ENCODE measurements at regions not wholly inside any gene's neighbourhood (a gene's known extent, or its start where the extent isn't known, plus 50 kb on each side); places are given as distances from the start of the nearest gene placed in this dataset.
A peak's percentile ranks its signal among the peaks of the same experiment; 100 is the strongest.

- no peaks in the 10 kb centered on the region for H3K36me3 ChIP-seq
- no peak overlapping the region for H3K4me3 ChIP-seq (ENCODE audit: low read depth, low read length)
- H3K9me3 ChIP-seq (ENCODE audit: severe bottlenecking), result no peaks in the 10 kb centered on the region
- no peak for DNase-seq
- TF ChIP-seq, protein P1, sequence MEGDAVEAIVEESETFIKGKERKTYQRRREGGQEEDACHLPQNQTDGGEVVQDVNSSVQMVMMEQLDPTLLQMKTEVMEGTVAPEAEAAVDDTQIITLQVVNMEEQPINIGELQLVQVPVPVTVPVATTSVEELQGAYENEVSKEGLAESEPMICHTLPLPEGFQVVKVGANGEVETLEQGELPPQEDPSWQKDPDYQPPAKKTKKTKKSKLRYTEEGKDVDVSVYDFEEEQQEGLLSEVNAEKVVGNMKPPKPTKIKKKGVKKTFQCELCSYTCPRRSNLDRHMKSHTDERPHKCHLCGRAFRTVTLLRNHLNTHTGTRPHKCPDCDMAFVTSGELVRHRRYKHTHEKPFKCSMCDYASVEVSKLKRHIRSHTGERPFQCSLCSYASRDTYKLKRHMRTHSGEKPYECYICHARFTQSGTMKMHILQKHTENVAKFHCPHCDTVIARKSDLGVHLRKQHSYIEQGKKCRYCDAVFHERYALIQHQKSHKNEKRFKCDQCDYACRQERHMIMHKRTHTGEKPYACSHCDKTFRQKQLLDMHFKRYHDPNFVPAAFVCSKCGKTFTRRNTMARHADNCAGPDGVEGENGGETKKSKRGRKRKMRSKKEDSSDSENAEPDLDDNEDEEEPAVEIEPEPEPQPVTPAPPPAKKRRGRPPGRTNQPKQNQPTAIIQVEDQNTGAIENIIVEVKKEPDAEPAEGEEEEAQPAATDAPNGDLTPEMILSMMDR (IDR thresholded peaks at IDR 0.05; ENCODE audit: low read depth, low read length), result no peak
- H3K27ac ChIP-seq, result no peak overlapping the region
- no peaks in the 10 kb centered on the region for H3K27me3 ChIP-seq (ENCODE audit: insufficient read depth, low read depth, severe bottlenecking)
Observed at GRCh38 chr15:31157644-31158069, 56.1 kb upstream of the TRPM1 start.

DNA sequence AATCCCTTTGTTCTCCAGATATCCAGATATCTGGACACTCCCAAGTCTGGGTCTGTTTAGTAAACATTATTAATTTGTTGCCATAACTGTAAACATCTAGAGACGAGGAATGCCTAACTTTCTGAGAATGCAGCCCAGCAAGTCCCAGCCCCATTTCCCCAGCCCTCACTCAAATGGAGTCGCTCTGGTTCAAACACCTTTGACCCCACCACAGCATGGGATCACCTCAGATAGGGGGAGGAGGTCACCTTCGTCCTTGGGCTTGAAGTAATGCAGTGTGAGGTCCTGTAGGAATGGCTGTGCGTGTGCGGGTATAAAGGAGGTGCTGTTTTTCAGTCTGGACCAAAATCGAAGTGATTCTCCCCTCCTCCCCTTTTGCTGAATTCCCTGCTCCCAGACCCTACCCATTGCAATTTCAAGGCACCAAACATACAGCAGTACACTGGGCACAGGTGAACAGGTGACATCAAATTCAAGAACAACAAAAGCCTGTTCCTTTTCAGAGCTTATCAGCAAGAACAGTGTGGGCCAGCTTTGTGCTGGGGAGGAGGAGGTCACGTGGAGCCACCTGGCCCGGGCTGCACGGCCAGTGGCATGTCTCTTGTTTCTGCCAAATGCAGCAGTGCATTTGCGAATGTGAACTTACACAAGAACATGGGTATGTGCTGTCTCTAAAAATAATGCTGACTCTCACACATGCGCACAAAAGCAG, 57.5 kb upstream of the TRPM1 start:
- TF ChIP-seq, protein P1 (IDR thresholded peaks at IDR 0.05; ENCODE audit: low read depth, low read length), result no peak
- Histone ChIP-seq H3K36me3 (no peaks in the 10 kb centered on the region), H3K9me3 (ENCODE audit: severe bottlenecking) (no peaks in the 10 kb centered on the region), H3K4me3 (ENCODE audit: low read depth, low read length) (no peak overlapping the region), H3K27me3 (ENCODE audit: insufficient read depth, low read depth, severe bottlenecking) (no peaks in the 10 kb centered on the region), H3K27ac (no peak overlapping the region)
- no peak for DNase-seq

DNA sequence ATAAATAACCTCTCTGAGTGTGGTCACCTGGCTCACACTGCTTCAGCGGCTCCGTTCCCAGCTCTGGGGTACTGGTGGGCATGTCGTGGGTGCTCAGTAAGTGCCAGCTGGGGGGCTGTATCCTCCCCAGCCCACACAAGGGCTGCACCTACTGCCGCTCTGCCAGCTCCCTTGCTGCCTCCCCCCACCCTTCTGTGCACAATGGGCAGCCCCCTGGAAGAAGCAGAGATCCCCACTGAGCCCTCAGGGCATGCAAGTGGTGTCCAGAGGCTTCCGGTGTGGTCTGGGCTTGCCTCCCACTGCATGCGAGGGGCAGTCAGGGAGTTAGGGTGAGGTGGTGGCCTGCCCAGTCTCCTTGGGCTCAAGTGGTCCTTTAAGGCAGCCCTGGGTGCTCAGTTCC, 58.3 kb upstream of the TRPM1 start:
- no peaks in the 10 kb centered on the region for H3K9me3 ChIP-seq (ENCODE audit: severe bottlenecking)
- H3K4me3 ChIP-seq (ENCODE audit: low read depth, low read length), result no peak overlapping the region
- no peaks in the 10 kb centered on the region for H3K27me3 ChIP-seq (ENCODE audit: insufficient read depth, low read depth, severe bottlenecking)
- TF ChIP-seq, protein P1 (IDR thresholded peaks at IDR 0.05; ENCODE audit: low read depth, low read length), result no peak
- H3K27ac ChIP-seq, result no peak overlapping the region
- DNase-seq, result no peak
- no peaks in the 10 kb centered on the region for H3K36me3 ChIP-seq

GRCh38 chr15:31160297-31160696, 58.8 kb upstream of the TRPM1 start:
- no peak for DNase-seq
- Histone ChIP-seq H3K9me3 (ENCODE audit: severe bottlenecking) (no peaks in the 10 kb centered on the region), H3K4me3 (ENCODE audit: low read depth, low read length) (no peak overlapping the region), H3K27me3 (ENCODE audit: insufficient read depth, low read depth, severe bottlenecking) (no peaks in the 10 kb centered on the region), H3K27ac (no peak overlapping the region), H3K36me3 (no peaks in the 10 kb centered on the region)
- TF ChIP-seq, protein P1 (IDR thresholded peaks at IDR 0.05; ENCODE audit: low read depth, low read length), result no peak

DNA sequence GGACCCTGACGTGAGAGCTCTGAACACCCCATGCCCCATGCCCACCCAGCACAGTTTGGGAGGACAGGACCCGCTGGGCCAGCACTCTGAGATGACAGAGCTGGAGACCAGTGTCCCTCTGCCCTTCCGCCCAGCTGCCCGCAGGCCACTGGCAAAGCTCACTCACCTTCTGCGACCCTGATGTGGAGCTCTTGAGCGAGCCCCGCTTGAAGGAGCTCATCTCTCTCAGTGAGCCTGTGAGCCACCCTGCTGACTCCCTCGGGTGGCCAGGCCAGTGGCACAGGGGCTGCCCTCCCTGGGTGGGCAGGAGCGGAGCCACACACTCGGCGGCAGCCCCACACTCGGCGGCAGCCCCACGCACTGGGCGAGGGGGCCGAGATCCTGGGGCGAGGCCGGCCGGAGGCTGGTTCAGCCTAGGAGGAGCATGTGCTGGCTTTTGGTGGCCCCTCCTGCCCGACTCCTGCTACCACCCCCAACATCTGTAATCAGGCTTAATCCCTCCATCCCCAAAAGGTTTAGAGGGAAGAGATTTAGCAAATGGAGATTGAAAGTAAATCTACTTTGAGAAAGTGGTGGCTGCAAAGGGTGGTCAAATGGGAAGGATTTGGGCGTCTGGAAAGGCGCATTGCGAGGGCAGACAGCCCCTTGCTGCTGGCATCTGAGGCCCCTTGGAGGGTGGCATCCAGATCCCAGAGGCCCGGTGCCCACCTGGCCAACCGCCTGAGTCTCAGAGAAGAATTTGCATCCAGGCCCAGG, 59.4 kb upstream of the TRPM1 start:
- Histone ChIP-seq H3K36me3 (no peaks in the 10 kb centered on the region), H3K27me3 (ENCODE audit: insufficient read depth, low read depth, severe bottlenecking) (no peaks in the 10 kb centered on the region), H3K9me3 (ENCODE audit: severe bottlenecking) (no peaks in the 10 kb centered on the region), H3K27ac (no peak overlapping the region), H3K4me3 (ENCODE audit: low read depth, low read length) (peak overlapping the region; percentile 11)
- DNase-seq, result peak; percentile 21
- TF ChIP-seq, protein P1 (IDR thresholded peaks at IDR 0.05; ENCODE audit: low read depth, low read length), result no peak

Data from WERI-Rb-1 (cell line).